ENCODE measurements at regions not wholly inside any gene's neighbourhood (a gene's known extent, or its start where the extent isn't known, plus 50 kb on each side); places are given as distances from the start of the nearest gene placed in this dataset.

DNA sequence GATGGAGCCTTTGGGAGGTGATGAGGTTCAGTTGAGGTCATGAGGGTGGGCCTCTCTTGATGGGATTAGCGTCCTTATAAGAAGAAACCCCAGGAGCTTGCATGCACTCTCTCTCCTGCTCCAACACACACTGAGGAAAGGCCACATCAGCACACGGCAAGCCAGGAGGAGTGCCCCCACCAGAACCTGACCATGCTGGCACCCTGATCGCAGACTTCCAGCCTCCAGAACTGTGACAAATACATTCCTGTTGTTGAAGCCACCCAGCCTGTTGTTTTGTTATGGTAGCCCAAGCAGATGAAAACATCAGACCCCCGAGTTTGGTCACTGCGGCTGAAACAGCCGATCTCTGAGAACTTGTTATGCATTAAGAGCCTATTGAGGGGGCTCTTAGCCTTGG is 64.8 kb upstream of the SOD1 start:
- TF ChIP-seq, protein P1, sequence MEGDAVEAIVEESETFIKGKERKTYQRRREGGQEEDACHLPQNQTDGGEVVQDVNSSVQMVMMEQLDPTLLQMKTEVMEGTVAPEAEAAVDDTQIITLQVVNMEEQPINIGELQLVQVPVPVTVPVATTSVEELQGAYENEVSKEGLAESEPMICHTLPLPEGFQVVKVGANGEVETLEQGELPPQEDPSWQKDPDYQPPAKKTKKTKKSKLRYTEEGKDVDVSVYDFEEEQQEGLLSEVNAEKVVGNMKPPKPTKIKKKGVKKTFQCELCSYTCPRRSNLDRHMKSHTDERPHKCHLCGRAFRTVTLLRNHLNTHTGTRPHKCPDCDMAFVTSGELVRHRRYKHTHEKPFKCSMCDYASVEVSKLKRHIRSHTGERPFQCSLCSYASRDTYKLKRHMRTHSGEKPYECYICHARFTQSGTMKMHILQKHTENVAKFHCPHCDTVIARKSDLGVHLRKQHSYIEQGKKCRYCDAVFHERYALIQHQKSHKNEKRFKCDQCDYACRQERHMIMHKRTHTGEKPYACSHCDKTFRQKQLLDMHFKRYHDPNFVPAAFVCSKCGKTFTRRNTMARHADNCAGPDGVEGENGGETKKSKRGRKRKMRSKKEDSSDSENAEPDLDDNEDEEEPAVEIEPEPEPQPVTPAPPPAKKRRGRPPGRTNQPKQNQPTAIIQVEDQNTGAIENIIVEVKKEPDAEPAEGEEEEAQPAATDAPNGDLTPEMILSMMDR (conservative IDR thresholded peaks at IDR 0.05), result no peak
- TF ChIP-seq ZFX (IDR thresholded peaks at IDR 0.05), result no peak

Data from C4-2B (cell line).